Vagina (tissue), 2 donors: ENCODE measurements at regions not wholly inside any gene's neighbourhood (a gene's known extent, or its start where the extent isn't known, plus 50 kb on each side); places are given as distances from the start of the nearest gene placed in this dataset.
"Not testable (repeated sequence)": the region's sequence is repeated elsewhere in the genome, so short reads cannot be mapped to it uniquely, and the experiment has no call there.

Experiments used
- DNase-seq, 2 donors: peaks; one replicate each; pipeline ENCODE4 v3.0.0-alpha.2; 2017; ENCODE audit errors: extremely low spot score in 2 of 2
- H3K27ac ChIP-seq: fragments of 200-600 bp; sonication (generic); one replicate; pipeline ENCODE4 v1.5.1; 2019
- H3K27me3 ChIP-seq: fragments of 200-600 bp; sonication (generic); one replicate; pipeline ENCODE4 v1.5.1; 2019
- H3K36me3 ChIP-seq, 2 donors: fragments of 200-600 bp; sonication (generic); one replicate each; pipeline ENCODE4 v1.5.1; 2017 to 2019
- H3K4me1 ChIP-seq: fragments of 200-600 bp; sonication (generic); one replicate; pipeline ENCODE4 v1.5.1; 2019
- H3K4me3 ChIP-seq, 2 donors: fragments of 200-600 bp; sonication (generic); 1 replicate in 1 of 2; 2 replicates in 1 of 2; pipeline ENCODE4 v1.5.1; 2016 to 2019
- H3K9me3 ChIP-seq: fragments of 200-600 bp; sonication (generic); one replicate; pipeline ENCODE4 v1.5.1; 2019
- POLR2A ChIP-seq, 2 donors: fragments of 450-650 bp; IDR thresholded peaks; one replicate each; pipeline ENCODE4 v1.6.1; 2017; ENCODE audit warnings: antibody characterized with exemption in 2 of 2, mild to moderate bottlenecking in 2 of 2, moderate library complexity in 2 of 2
- POLR2AphosphoS5 ChIP-seq, 2 donors: sonication (generic); formaldehyde crosslinking; IDR thresholded peaks; one replicate each; pipeline ENCODE4 v1.9.0; 2017; ENCODE audit warnings: antibody characterized with exemption in 2 of 2, mild to moderate bottlenecking in 2 of 2, low read depth in 1 of 2; ENCODE audit not compliant: insufficient read depth in 1 of 2
- intact Hi-C: fragments of 100-400 bp; cut with DNase I; formaldehyde crosslinking; loops from one replicate; pipeline ENCODE4 v1.15.1; 2023
- TF ChIP-seq, protein P1 (sequence below), 3 experiments: fragments of 450-650 bp in 2 of 3; fragments of 200-600 bp in 1 of 3; sonication (generic) in 1 of 3; IDR thresholded peaks; one replicate each; pipeline ENCODE4 v1.5.1; 2017 to 2019; ENCODE audit warnings: antibody characterized with exemption in 3 of 3, mild to moderate bottlenecking in 2 of 3, moderate library complexity in 2 of 3

- Histone ChIP-seq H3K36me3 (no peaks in the 10 kb centered on the region), H3K4me3 (no peak overlapping the region), H3K4me1 (no peaks in the 10 kb centered on the region), H3K27ac (no peak overlapping the region), H3K9me3 (no peaks in the 10 kb centered on the region), H3K27me3 (no peaks in the 10 kb centered on the region)
- no peak for DNase-seq
- intact Hi-C loops, result no loop called here
- TF ChIP-seq, protein P1, sequence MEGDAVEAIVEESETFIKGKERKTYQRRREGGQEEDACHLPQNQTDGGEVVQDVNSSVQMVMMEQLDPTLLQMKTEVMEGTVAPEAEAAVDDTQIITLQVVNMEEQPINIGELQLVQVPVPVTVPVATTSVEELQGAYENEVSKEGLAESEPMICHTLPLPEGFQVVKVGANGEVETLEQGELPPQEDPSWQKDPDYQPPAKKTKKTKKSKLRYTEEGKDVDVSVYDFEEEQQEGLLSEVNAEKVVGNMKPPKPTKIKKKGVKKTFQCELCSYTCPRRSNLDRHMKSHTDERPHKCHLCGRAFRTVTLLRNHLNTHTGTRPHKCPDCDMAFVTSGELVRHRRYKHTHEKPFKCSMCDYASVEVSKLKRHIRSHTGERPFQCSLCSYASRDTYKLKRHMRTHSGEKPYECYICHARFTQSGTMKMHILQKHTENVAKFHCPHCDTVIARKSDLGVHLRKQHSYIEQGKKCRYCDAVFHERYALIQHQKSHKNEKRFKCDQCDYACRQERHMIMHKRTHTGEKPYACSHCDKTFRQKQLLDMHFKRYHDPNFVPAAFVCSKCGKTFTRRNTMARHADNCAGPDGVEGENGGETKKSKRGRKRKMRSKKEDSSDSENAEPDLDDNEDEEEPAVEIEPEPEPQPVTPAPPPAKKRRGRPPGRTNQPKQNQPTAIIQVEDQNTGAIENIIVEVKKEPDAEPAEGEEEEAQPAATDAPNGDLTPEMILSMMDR (IDR thresholded peaks at IDR 0.05), result no peak
- no peak for TF ChIP-seq POLR2AphosphoS5 (IDR thresholded peaks at IDR 0.05; ENCODE audit: insufficient read depth in 1 of 2, low read depth in 1 of 2)
- TF ChIP-seq POLR2A (IDR thresholded peaks at IDR 0.05), result no peak
These were observed 90.4 kb upstream of the C5orf63 start for GRCh38 chr5:127163750-127164149.

DNA sequence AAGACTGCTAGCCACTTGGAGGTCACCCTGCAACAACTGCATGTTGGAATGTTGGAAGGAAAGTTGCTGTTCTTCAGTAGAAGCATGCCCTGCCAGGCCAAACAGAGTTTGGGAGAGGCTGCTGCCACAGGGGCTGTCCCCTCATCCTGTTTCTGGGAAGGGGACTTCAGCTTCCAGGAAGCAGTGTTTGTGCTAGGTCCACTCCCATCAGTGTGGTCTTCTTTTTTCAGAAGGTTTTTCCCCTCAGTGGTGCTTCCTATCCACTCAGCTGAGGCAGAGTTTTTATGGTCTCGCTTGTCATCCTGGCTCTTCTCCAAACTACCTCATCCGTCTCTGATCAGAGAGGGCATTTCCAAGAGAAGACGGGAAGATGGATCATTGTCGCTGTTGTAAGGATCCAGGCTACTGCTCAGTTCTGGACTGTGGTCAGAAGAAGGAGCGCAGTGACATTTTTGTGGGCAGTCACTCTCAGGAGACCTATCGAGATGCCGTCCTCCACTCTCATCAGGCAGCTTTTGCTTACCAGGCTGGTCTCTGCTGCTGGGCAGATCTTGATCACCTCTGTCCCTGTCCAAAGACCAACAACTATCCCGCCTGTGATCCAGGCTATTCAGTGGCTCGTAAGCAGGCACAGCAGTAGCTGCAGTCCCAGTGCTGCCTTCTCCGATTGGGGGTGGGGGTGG is 97.8 kb upstream of the C5orf63 start:
- Histone ChIP-seq H3K4me3 (no peak overlapping the region), H3K9me3 (no peaks in the 10 kb centered on the region), H3K4me1 (no peaks in the 10 kb centered on the region), H3K36me3 (no peaks in the 10 kb centered on the region), H3K27ac (no peak overlapping the region), H3K27me3 (no peaks in the 10 kb centered on the region)
- intact Hi-C loops, result no loop called here
- no peak for TF ChIP-seq POLR2A (IDR thresholded peaks at IDR 0.05)
- TF ChIP-seq POLR2AphosphoS5 (IDR thresholded peaks at IDR 0.05; ENCODE audit: insufficient read depth in 1 of 2, low read depth in 1 of 2), result no peak
- TF ChIP-seq, protein P1 (IDR thresholded peaks at IDR 0.05), result no peak
- no peak for DNase-seq

DNA sequence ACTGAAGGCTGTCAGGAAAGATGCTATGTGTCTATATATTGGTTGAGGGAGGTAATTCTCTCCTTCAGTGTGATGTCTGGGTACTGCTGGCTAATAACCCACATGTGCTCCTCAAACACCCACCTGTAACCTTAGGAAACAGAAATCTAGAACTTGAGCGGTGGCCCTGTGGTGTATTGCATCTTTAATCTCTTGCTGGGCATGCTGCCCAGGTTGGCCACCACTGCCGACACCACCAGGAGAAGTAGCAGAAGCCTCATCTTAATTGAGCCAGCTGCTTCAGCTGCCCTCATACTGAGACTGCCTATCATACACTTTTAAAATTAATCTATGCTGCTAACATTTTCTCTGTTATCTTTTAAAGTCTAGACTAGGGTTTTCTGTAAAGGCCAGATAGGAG is 103.5 kb upstream of the C5orf63 start:
- no peaks in the 10 kb centered on the region for H3K27me3 ChIP-seq
- no peak for DNase-seq
- no peaks in the 10 kb centered on the region for H3K36me3 ChIP-seq
- H3K9me3 ChIP-seq, result no peaks in the 10 kb centered on the region
- TF ChIP-seq POLR2A (IDR thresholded peaks at IDR 0.05), result no peak
- TF ChIP-seq, protein P1 (IDR thresholded peaks at IDR 0.05), result no peak
- no peak for TF ChIP-seq POLR2AphosphoS5 (IDR thresholded peaks at IDR 0.05; ENCODE audit: insufficient read depth in 1 of 2, low read depth in 1 of 2)
- H3K4me1 ChIP-seq, result no peaks in the 10 kb centered on the region
- H3K4me3 ChIP-seq, result no peak overlapping the region
- intact Hi-C loops, result no loop called here
- no peak overlapping the region for H3K27ac ChIP-seq

GRCh38 chr5:127182631-127183030 is 108.0 kb upstream of the MEGF10 start:
- intact Hi-C loops, H3K4me3 ChIP-seq, H3K36me3 ChIP-seq, DNase-seq, H3K9me3 ChIP-seq, H3K4me1 ChIP-seq, H3K27me3 ChIP-seq, H3K27ac ChIP-seq: not testable (repeated sequence)

GRCh38 chr5:127183332-127183731 is 107.3 kb upstream of the MEGF10 start:
- TF ChIP-seq POLR2AphosphoS5 (IDR thresholded peaks at IDR 0.05; ENCODE audit: insufficient read depth in 1 of 2, low read depth in 1 of 2) (no peak), POLR2A (IDR thresholded peaks at IDR 0.05) (no peak)
- TF ChIP-seq, protein P1 (IDR thresholded peaks at IDR 0.05), result no peak
- no peaks in the 10 kb centered on the region for H3K27me3 ChIP-seq
- H3K27ac ChIP-seq, result no peak overlapping the region
- no peaks in the 10 kb centered on the region for H3K9me3 ChIP-seq
- intact Hi-C loops, result no loop called here
- H3K4me3 ChIP-seq, result no peak overlapping the region
- H3K4me1 ChIP-seq, result no peaks in the 10 kb centered on the region
- H3K36me3 ChIP-seq, result no peaks in the 10 kb centered on the region
- no peak for DNase-seq
